ENCODE measurements at regions not wholly inside any gene's neighbourhood (a gene's known extent, or its start where the extent isn't known, plus 50 kb on each side); places are given as distances from the start of the nearest gene placed in this dataset.
"Not testable (repeated sequence)": the region's sequence is repeated elsewhere in the genome, so short reads cannot be mapped to it uniquely, and the experiment has no call there.

DNA sequence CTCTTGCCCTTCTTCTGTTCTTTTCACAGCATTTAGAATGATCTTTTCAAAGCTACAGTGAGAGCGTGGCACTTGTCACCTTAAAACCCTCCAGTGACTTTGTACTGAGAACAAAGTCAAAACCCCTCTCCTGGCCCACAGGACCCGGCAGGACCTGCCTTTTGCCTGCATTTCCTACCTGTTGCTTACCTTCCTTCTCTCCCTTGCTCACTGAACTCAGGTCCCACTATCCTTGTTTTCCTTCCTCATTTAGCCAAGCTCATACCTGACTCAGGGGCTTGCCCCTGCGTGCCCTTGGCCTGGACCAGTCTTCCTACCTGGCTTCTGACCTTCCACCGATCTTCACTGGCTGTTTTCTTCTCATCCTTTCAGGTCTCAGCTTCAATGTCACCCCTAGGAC lies 112.3 kb upstream of the PRMT8 start:
- H3K9me3 Mint-ChIP-seq (ENCODE audit: low read depth), result no peaks in the 10 kb centered on the region
- peaks cover 27% of the 10 kb centered on the region for H3K27me3 Mint-ChIP-seq
- no peak overlapping the region for H3K4me3 Mint-ChIP-seq (ENCODE audit: low read depth)
- no peaks in the 10 kb centered on the region for H3K36me3 Mint-ChIP-seq (ENCODE audit: insufficient read depth)
- no peaks in the 10 kb centered on the region for H3K4me1 Mint-ChIP-seq (ENCODE audit: low read depth)
- TF ChIP-seq, protein P1, sequence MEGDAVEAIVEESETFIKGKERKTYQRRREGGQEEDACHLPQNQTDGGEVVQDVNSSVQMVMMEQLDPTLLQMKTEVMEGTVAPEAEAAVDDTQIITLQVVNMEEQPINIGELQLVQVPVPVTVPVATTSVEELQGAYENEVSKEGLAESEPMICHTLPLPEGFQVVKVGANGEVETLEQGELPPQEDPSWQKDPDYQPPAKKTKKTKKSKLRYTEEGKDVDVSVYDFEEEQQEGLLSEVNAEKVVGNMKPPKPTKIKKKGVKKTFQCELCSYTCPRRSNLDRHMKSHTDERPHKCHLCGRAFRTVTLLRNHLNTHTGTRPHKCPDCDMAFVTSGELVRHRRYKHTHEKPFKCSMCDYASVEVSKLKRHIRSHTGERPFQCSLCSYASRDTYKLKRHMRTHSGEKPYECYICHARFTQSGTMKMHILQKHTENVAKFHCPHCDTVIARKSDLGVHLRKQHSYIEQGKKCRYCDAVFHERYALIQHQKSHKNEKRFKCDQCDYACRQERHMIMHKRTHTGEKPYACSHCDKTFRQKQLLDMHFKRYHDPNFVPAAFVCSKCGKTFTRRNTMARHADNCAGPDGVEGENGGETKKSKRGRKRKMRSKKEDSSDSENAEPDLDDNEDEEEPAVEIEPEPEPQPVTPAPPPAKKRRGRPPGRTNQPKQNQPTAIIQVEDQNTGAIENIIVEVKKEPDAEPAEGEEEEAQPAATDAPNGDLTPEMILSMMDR (IDR thresholded peaks at IDR 0.05; ENCODE audit: unreplicated experiment), result no peak
- H3K27ac Mint-ChIP-seq, result no peak overlapping the region
- no peak for DNase-seq (ENCODE audit: low spot score, unreplicated experiment)

DNA sequence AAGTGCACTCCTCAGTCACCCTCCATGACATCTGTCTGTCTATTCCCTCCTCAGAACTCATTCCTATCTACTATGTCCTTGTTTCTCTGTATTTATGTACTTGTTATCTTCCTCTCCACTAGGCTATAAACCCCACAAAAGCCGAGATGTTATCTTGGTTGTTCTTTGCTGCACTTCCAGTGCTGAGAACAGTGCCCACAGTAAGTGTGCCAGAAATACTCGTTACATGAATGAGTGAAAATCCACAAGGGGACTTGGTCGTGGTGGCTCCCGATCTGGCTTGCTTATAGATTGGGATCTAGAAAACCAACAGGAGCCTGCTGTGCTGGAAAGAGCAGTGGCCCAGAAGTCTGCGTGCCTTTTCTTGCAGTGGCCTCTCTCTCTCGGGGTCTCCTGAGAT lies 111.9 kb upstream of the PRMT8 start:
- no peaks in the 10 kb centered on the region for H3K9me3 Mint-ChIP-seq (ENCODE audit: low read depth)
- TF ChIP-seq, protein P1 (IDR thresholded peaks at IDR 0.05; ENCODE audit: unreplicated experiment), result no peak
- no peak overlapping the region for H3K27ac Mint-ChIP-seq
- DNase-seq (ENCODE audit: low spot score, unreplicated experiment), result no peak
- peaks cover 29% of the 10 kb centered on the region for H3K27me3 Mint-ChIP-seq
- no peaks in the 10 kb centered on the region for H3K36me3 Mint-ChIP-seq (ENCODE audit: insufficient read depth)
- H3K4me3 Mint-ChIP-seq (ENCODE audit: low read depth), result no peak overlapping the region
- H3K4me1 Mint-ChIP-seq (ENCODE audit: low read depth), result no peaks in the 10 kb centered on the region

DNA sequence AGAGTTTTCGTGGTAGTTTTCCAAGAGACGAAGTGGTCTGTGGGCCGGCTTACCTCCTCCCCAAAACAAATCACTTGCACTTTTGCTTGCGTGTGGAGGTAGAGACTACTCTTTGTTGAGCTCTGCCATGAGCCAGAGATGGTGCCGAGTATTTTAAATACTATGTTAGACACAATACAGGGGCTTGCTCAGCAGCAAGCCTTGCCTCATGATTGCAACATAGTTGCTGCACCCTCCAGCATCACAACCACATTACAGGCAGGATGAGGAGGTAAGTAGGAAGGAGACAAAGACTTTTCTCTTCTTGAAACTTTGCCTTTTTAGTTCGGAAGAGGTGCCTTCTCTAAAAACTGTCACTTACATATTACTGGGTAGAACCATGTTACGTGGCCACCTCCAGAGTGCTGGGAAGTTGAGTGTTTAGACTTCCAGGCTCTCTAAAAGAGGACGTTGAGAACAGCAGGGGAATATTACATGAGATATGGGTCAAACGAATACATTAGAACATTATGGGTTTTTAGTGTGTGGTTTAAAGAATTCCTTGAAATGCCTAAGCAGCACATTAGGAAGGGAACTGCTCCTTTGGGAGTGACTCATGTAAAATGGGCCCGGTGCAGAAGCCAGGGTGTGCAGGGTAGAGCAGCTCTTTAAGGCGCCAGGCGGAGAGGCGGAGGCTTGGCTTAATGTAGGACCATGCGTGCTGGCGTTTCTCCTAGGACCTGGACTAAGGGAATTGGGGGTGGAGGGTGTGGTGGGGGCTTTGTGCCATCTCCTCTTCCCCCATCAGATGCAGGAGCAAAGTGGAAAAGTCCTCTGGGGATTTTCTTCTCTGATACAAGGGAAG lies 110.6 kb upstream of the PRMT8 start:
- Mint-ChIP-seq H3K9me3 (ENCODE audit: low read depth) (no peaks in the 10 kb centered on the region), H3K4me1 (ENCODE audit: low read depth) (no peaks in the 10 kb centered on the region), H3K4me3 (ENCODE audit: low read depth) (no peak overlapping the region), H3K36me3 (ENCODE audit: insufficient read depth) (no peaks in the 10 kb centered on the region), H3K27me3 (peaks cover 29% of the 10 kb centered on the region), H3K27ac (no peak overlapping the region)
- no peak for DNase-seq (ENCODE audit: low spot score, unreplicated experiment)
- TF ChIP-seq, protein P1 (IDR thresholded peaks at IDR 0.05; ENCODE audit: unreplicated experiment), result no peak

DNA sequence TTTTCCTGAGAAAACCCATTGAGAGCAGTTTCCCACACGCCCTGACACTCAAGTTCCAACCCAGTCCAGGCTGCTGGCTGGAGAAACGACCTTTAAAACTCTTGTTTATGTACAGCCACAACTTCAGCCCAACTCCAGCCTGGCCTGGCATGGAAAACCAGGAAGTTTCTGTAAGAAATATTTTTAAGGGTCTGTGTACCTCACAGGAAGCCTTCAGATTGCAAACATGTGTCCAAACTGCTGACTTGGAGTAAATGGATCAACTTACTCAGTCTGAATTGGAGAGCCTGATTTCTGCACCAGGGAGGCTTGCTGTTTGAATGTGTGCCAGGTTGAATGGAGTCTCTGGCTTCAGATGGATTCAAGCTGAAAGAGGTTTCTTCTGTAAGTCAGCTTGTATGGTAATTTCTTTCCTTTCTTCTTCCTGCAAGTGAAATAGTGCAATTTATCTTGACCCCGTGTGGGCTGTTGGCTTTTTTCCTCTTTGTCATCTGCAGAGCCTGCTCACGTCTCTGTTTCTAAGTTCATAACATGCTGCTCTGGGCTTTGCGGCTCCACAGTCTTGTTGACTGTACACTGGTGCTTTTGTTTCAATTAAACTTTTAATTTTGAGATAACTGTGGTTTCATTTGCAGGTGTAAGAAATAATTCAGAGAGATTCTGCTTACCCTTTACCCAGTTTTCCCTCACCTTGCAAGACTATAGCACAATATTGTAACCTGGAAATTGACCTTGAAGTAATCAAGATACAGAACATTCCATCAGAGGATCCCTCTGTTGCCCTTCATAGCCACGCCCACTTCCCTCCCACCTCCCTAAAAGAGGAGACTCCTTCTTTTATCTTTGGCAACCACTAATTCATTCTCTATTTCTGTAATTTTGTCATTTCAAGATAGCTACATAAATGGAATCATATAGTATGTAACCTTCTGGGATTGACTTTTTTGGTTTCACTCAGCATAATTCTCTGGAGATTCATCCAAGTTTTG lies 109.7 kb upstream of the PRMT8 start:
- TF ChIP-seq, protein P1 (IDR thresholded peaks at IDR 0.05; ENCODE audit: unreplicated experiment), result no peak
- Mint-ChIP-seq H3K9me3 (ENCODE audit: low read depth) (no peaks in the 10 kb centered on the region), H3K4me1 (ENCODE audit: low read depth) (no peaks in the 10 kb centered on the region), H3K27me3 (peaks cover 31% of the 10 kb centered on the region), H3K36me3 (ENCODE audit: insufficient read depth) (no peaks in the 10 kb centered on the region), H3K27ac (no peak overlapping the region), H3K4me3 (ENCODE audit: low read depth) (no peak overlapping the region)
- DNase-seq (ENCODE audit: low spot score, unreplicated experiment), result no peak

DNA sequence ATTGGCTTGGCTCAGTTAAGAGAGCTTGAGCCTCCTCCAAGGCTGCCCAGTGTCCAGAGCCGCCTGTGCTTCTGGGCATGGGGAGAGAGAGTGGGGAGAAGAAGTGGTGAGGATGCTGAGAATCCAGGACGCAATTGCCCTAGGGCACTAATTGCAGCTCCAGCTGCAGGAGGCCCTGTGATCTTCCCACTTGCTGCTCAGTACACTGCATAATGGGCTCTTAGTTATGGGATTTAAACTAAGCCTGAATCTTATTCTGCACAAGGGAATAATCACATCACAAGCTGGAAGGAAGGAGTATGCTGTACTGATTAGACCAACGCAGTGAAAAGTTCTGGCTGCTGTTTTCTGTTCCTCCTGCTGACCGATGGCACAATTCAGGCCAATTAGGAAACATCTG lies 101.0 kb upstream of the PRMT8 start:
- H3K27ac Mint-ChIP-seq, result no peak overlapping the region
- TF ChIP-seq, protein P1 (IDR thresholded peaks at IDR 0.05; ENCODE audit: unreplicated experiment), result no peak
- H3K36me3 Mint-ChIP-seq (ENCODE audit: insufficient read depth), result no peaks in the 10 kb centered on the region
- no peak for DNase-seq (ENCODE audit: low spot score, unreplicated experiment)
- no peak overlapping the region for H3K4me3 Mint-ChIP-seq (ENCODE audit: low read depth)
- peaks cover 22% of the 10 kb centered on the region for H3K27me3 Mint-ChIP-seq
- H3K9me3 Mint-ChIP-seq (ENCODE audit: low read depth), result peaks cover 9% of the 10 kb centered on the region
- H3K4me1 Mint-ChIP-seq (ENCODE audit: low read depth), result no peaks in the 10 kb centered on the region

DNA sequence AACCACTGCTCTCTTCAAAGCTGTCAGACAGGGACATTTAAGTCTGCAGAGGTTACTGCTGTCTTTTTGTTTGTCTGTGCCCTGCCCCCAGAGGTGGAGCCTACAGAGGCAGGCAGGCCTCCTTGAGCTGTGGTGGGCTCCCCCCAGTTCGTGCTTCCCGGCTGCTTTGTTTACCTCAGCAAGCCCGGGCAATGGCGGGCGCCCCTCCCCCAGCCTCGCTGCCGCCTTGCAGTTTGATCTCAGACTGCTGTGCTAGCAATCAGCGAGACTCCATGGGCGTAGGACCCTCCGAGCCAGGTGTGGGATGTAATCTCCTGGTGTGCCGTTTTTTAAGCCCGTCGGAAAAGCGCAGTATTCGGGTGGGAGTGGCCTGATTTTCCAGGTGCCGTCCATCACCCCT lies 93.4 kb upstream of the PRMT8 start:
- peak overlapping the region; percentile 70 for H3K4me3 Mint-ChIP-seq (ENCODE audit: low read depth)
- DNase-seq (ENCODE audit: low spot score, unreplicated experiment); H3K36me3 Mint-ChIP-seq (ENCODE audit: insufficient read depth); H3K27me3 Mint-ChIP-seq; H3K4me1 Mint-ChIP-seq (ENCODE audit: low read depth): not testable (repeated sequence)
- H3K27ac Mint-ChIP-seq, result peak overlapping the region; percentile 88
- H3K9me3 Mint-ChIP-seq (ENCODE audit: low read depth), result peaks cover 33% of the 10 kb centered on the region

All from progenitor cell of endocrine pancreas (in vitro differentiated cells).